HEK293 (cell line): ENCODE measurements at regions not wholly inside any gene's neighbourhood (a gene's known extent, or its start where the extent isn't known, plus 50 kb on each side); places are given as distances from the start of the nearest gene placed in this dataset.

Experiments
- CTCF ChIA-PET: fragments of 350-600 bp; formaldehyde crosslinking; extraction: SDS; loops from one replicate; lab custom pipeline; 2021; ENCODE audit warnings: antibody characterized with exemption; lab: Yijun Ruan, JAX
- POLR2A ChIA-PET: fragments of 300-600 bp; formaldehyde crosslinking; extraction: SDS; loops from one replicate; lab custom pipeline; 2020; ENCODE audit warnings: antibody characterized with exemption, inconsistent platforms; lab: Yijun Ruan, JAX
- H3K27ac ChIP-seq: fragments of 200-500 bp; sonication (Bioruptor generic); 2 replicates; pipeline ENCODE4 v1.5.1; 2014; ENCODE audit warnings: low read depth, low read length, control low read depth, inconsistent platforms; ENCODE audit errors: extremely low read depth
- H3K36me3 ChIP-seq, 2 experiments: fragments of 200-500 bp in 1 of 2; sonication (Bioruptor generic) in 1 of 2; 1 replicate in 1 of 2; 2 replicates in 1 of 2; pipeline ENCODE4 v1.5.1; 2014 to 2017; ENCODE audit warnings: inconsistent platforms in 2 of 2, low read length in 2 of 2; ENCODE audit not compliant: control insufficient read depth in 2 of 2, insufficient read depth in 1 of 2
- H3K4me1 ChIP-seq: fragments of 200-500 bp; sonication (Bioruptor generic); 2 replicates; pipeline ENCODE4 v1.5.1; 2014; ENCODE audit warnings: mild to moderate bottlenecking, low read length, inconsistent platforms; ENCODE audit not compliant: control insufficient read depth, insufficient read depth
- H3K4me3 ChIP-seq: 2 replicates; pipeline ENCODE4 v1.5.1; 2011; ENCODE audit warnings: low read depth, mild to moderate bottlenecking, control low read depth, low read length, moderate library complexity
- H3K9me3 ChIP-seq: fragments of 200-500 bp; sonication (Bioruptor generic); 2 replicates; pipeline ENCODE4 v1.5.1; 2014; ENCODE audit warnings: low read depth, low read length, inconsistent platforms; ENCODE audit not compliant: control insufficient read depth, insufficient read depth
- SCRT1 ChIP-seq: fragments of 450-650 bp; formaldehyde crosslinking; IDR thresholded peaks from 2 replicates; pipeline ENCODE4 v1.5.1; 2016; ENCODE audit warnings: missing biosample characterization, missing genetic modification characterization, borderline replicate concordance
- SETDB1 ChIP-seq: IDR thresholded peaks from one replicate; pipeline ENCODE4 v1.6.1; 2017; ENCODE audit warnings: mild to moderate bottlenecking, low read length, moderate library complexity, mixed read lengths; ENCODE audit not compliant: insufficient read length
- TRIM28 ChIP-seq: IDR thresholded peaks from 2 replicates; pipeline ENCODE4 v1.6.1; 2011; ENCODE audit warnings: low read length, control low read depth, borderline replicate concordance
- ZEB2 ChIP-seq: fragments of 450-650 bp; formaldehyde crosslinking; IDR thresholded peaks from 2 replicates; pipeline ENCODE4 v1.5.1; 2016; ENCODE audit warnings: missing biosample characterization, missing genetic modification characterization
- ZFP37 ChIP-seq: fragments of 450-650 bp; formaldehyde crosslinking; IDR thresholded peaks from 2 replicates; pipeline ENCODE4 v1.5.1; 2016; ENCODE audit warnings: missing biosample characterization, missing genetic modification characterization
- ZNF140 ChIP-seq: fragments of 450-650 bp; formaldehyde crosslinking; IDR thresholded peaks from 2 replicates; pipeline ENCODE4 v1.5.1; 2016; ENCODE audit warnings: missing biosample characterization, missing genetic modification characterization
- ZNF146 ChIP-seq: fragments of 450-650 bp; formaldehyde crosslinking; IDR thresholded peaks from 2 replicates; pipeline ENCODE4 v1.5.1; 2016; ENCODE audit warnings: missing biosample characterization, missing genetic modification characterization
- ZNF184 ChIP-seq: fragments of 450-650 bp; IDR thresholded peaks from 2 replicates; pipeline ENCODE4 v1.5.1; 2018; ENCODE audit warnings: missing biosample characterization, mild to moderate bottlenecking, missing genetic modification characterization
- ZNF2 ChIP-seq: fragments of 450-650 bp; formaldehyde crosslinking; IDR thresholded peaks from 2 replicates; pipeline ENCODE4 v1.5.1; 2016; ENCODE audit warnings: missing biosample characterization, missing genetic modification characterization
- ZNF214 ChIP-seq: fragments of 450-650 bp; formaldehyde crosslinking; IDR thresholded peaks from 2 replicates; pipeline ENCODE4 v1.5.1; 2017; ENCODE audit warnings: missing biosample characterization, mild to moderate bottlenecking, missing genetic modification characterization, borderline replicate concordance
- ZNF23 ChIP-seq: fragments of 450-650 bp; formaldehyde crosslinking; IDR thresholded peaks from 2 replicates; pipeline ENCODE4 v1.5.1; 2016; ENCODE audit warnings: missing biosample characterization, missing genetic modification characterization, borderline replicate concordance
- ZNF423 ChIP-seq: fragments of 450-650 bp; formaldehyde crosslinking; IDR thresholded peaks from 2 replicates; pipeline ENCODE4 v1.5.1; 2016; ENCODE audit warnings: missing biosample characterization, missing genetic modification characterization
- ZNF555 ChIP-seq: fragments of 450-650 bp; formaldehyde crosslinking; conservative IDR thresholded peaks from 2 replicates; pipeline ENCODE4 v1.5.1; 2017; ENCODE audit warnings: missing biosample characterization, mild to moderate bottlenecking, missing genetic modification characterization, inconsistent platforms
- ZNF561 ChIP-seq: fragments of 450-650 bp; IDR thresholded peaks from 2 replicates; pipeline ENCODE4 v1.5.1; 2018; ENCODE audit warnings: missing biosample characterization, missing genetic modification characterization, borderline replicate concordance
- ZNF654 ChIP-seq: fragments of 450-650 bp; formaldehyde crosslinking; IDR thresholded peaks from 2 replicates; pipeline ENCODE4 v1.5.1; 2016; ENCODE audit warnings: low read depth, missing biosample characterization, missing genetic modification characterization
- ZNF677 ChIP-seq: fragments of 450-650 bp; IDR thresholded peaks from 2 replicates; pipeline ENCODE4 v1.5.0; 2018; ENCODE audit warnings: missing biosample characterization, mild to moderate bottlenecking, missing genetic modification characterization, moderate library complexity
- ZNF76 ChIP-seq: fragments of 450-650 bp; formaldehyde crosslinking; IDR thresholded peaks from 2 replicates; pipeline ENCODE4; 2016; ENCODE audit warnings: low read depth, missing biosample characterization, missing genetic modification characterization, borderline replicate concordance
- ZNF785 ChIP-seq: fragments of 450-650 bp; formaldehyde crosslinking; IDR thresholded peaks from 2 replicates; pipeline ENCODE4 v1.5.1; 2016; ENCODE audit warnings: missing biosample characterization, missing genetic modification characterization
- ZNF791 ChIP-seq: fragments of 450-650 bp; formaldehyde crosslinking; IDR thresholded peaks from 2 replicates; pipeline ENCODE4 v1.5.1; 2016; ENCODE audit warnings: missing biosample characterization, missing genetic modification characterization
- ZNF843 ChIP-seq: fragments of 450-650 bp; formaldehyde crosslinking; IDR thresholded peaks from 2 replicates; pipeline ENCODE4 v1.5.1; 2016; ENCODE audit warnings: missing biosample characterization, missing genetic modification characterization
- TF ChIP-seq, protein P1 (sequence below): fragments of 450-650 bp; formaldehyde crosslinking; IDR thresholded peaks from 2 replicates; pipeline ENCODE4 v1.5.1; 2016; ENCODE audit warnings: missing biosample characterization, missing genetic modification characterization
- TF ChIP-seq, protein P2 (sequence below): sonication (generic); formaldehyde crosslinking; IDR thresholded peaks from 2 replicates; pipeline ENCODE4 v1.8.1; 2022; ENCODE audit warnings: mild to moderate bottlenecking, moderate library complexity, missing genetic modification reagents
- TF ChIP-seq, protein P3 (sequence below): fragments of 450-650 bp; formaldehyde crosslinking; IDR thresholded peaks from 2 replicates; pipeline ENCODE4 v1.5.1; 2016; ENCODE audit warnings: missing biosample characterization, missing genetic modification characterization
- TF ChIP-seq, protein P4 (sequence below): fragments of 450-650 bp; formaldehyde crosslinking; IDR thresholded peaks from 2 replicates; pipeline ENCODE4 v1.5.0; 2017; ENCODE audit warnings: missing biosample characterization, missing genetic modification characterization, borderline replicate concordance
- TF ChIP-seq, protein P5 (sequence below): fragments of 450-650 bp; formaldehyde crosslinking; conservative IDR thresholded peaks from 2 replicates; pipeline ENCODE4 v1.5.1; 2016; ENCODE audit warnings: low read depth, missing biosample characterization, missing genetic modification characterization

DNA sequence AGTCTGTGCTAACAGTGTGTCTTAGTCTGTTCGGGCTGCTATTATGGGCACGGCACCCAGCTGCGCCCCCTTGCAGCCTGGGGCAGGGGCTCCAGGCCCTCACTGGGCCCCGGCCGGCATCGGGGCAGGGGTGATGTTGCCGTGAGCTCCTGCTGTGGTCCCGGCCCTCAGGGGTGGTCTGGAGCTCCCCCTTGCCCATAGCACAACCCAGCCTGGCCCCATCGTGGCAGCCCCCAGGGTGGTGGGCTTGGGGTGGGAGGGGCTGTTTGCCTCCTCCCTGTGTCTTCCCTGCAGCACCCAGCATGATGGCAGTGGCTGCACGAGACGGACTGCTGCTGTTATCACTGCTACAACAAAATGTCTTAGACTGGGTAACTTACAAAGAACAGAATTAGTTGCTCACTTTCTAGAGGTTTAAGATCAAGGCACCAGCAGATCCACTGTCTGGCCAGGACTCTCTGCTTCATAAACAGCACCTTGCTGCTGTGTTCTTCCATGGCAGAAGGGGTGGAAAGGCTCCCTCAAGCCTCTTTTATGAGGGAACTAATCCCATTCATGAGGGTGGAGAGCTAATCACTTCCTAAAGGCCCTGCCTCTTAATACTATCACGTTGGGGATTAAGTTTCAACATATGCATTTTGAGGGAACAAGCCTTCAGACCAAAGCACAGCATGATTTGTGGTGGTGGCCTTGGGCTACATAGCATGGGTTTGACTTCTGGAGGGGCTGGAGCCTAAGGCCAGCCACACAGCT, 149.5 kb downstream of the SEC23IP start:
- TF ChIP-seq ZNF654 (tag by site-specific recombination): no peak
- no peak for TF ChIP-seq SETDB1
- no peak for TF ChIP-seq ZNF140 (tag by site-specific recombination)
- TF ChIP-seq ZNF23: no peak
- TF ChIP-seq ZNF214: no peak
- no peak for TF ChIP-seq ZNF561
- no peak for TF ChIP-seq ZFP37
- TF ChIP-seq TRIM28: no peak
- TF ChIP-seq ZNF791 (tag by site-specific recombination): no peak
- no peak for TF ChIP-seq ZNF2 (tag by site-specific recombination)
- TF ChIP-seq ZNF843 (tag by site-specific recombination): no peak
- TF ChIP-seq ZEB2 (tag by site-specific recombination): no peak
- TF ChIP-seq ZNF146 (tag by site-specific recombination): no peak
- TF ChIP-seq, protein P1, sequence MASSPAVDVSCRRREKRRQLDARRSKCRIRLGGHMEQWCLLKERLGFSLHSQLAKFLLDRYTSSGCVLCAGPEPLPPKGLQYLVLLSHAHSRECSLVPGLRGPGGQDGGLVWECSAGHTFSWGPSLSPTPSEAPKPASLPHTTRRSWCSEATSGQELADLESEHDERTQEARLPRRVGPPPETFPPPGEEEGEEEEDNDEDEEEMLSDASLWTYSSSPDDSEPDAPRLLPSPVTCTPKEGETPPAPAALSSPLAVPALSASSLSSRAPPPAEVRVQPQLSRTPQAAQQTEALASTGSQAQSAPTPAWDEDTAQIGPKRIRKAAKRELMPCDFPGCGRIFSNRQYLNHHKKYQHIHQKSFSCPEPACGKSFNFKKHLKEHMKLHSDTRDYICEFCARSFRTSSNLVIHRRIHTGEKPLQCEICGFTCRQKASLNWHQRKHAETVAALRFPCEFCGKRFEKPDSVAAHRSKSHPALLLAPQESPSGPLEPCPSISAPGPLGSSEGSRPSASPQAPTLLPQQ (tag by site-specific recombination): no peak
- no peak for TF ChIP-seq ZNF785 (tag by site-specific recombination)
- no peak for TF ChIP-seq ZNF184
- Histone ChIP-seq H3K36me3 (no peaks in the 10 kb centered on the region), H3K4me3 (no peak overlapping the region), H3K27ac (no peak overlapping the region), H3K9me3 (no peaks in the 10 kb centered on the region), H3K4me1 (no peaks in the 10 kb centered on the region)
- ChIA-PET POLR2A (no interaction called here), CTCF (interaction anchor here (0.6 kb wide), 2 partner anchors 595 to 655 kb away, joined by 3 read pairs; no protein-coding TSS in a partner anchor)

DNA sequence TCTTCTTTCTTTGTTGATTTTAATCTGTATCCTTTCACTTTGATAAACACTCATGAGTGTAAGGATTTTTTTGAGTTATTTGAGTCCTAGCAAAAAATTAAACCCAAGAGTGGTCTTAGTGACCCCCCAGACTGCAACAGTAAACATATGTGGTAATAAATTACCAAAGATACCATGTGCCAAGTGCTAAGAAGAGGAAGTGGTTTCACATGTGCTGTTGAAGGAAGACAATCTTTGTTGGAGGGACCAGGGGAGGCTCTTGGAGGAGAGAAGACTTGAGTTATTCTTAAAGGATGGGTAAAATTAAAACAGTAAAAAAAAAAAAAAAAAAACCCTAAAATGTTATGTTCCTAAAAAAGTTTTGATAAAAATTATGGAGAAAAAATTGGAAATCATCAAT, 150.2 kb downstream of the SEC23IP start:
- Histone ChIP-seq H3K36me3 (no peaks in the 10 kb centered on the region), H3K9me3 (no peaks in the 10 kb centered on the region), H3K27ac (no peak overlapping the region), H3K4me1 (no peaks in the 10 kb centered on the region), H3K4me3 (no peak overlapping the region)
- CTCF ChIA-PET: no interaction called here
- POLR2A ChIA-PET: no interaction called here
- TF ChIP-seq ZNF677 (no peak), ZNF76 (tag by site-specific recombination) (no peak), SETDB1 (no peak), ZNF555 (tag by site-specific recombination) (no peak), TRIM28 (no peak), ZNF423 (tag by site-specific recombination) (no peak), SCRT1 (no peak)
- TF ChIP-seq, protein P2, sequence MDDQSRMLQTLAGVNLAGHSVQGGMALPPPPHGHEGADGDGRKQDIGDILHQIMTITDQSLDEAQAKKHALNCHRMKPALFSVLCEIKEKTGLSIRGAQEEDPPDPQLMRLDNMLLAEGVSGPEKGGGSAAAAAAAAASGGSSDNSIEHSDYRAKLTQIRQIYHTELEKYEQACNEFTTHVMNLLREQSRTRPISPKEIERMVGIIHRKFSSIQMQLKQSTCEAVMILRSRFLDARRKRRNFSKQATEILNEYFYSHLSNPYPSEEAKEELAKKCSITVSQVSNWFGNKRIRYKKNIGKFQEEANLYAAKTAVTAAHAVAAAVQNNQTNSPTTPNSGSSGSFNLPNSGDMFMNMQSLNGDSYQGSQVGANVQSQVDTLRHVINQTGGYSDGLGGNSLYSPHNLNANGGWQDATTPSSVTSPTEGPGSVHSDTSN (CRISPR knock-in tag): no peak
- TF ChIP-seq, protein P3, sequence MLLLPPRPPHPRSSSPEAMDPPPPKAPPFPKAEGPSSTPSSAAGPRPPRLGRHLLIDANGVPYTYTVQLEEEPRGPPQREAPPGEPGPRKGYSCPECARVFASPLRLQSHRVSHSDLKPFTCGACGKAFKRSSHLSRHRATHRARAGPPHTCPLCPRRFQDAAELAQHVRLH (tag by site-specific recombination): no peak
- TF ChIP-seq, protein P4, sequence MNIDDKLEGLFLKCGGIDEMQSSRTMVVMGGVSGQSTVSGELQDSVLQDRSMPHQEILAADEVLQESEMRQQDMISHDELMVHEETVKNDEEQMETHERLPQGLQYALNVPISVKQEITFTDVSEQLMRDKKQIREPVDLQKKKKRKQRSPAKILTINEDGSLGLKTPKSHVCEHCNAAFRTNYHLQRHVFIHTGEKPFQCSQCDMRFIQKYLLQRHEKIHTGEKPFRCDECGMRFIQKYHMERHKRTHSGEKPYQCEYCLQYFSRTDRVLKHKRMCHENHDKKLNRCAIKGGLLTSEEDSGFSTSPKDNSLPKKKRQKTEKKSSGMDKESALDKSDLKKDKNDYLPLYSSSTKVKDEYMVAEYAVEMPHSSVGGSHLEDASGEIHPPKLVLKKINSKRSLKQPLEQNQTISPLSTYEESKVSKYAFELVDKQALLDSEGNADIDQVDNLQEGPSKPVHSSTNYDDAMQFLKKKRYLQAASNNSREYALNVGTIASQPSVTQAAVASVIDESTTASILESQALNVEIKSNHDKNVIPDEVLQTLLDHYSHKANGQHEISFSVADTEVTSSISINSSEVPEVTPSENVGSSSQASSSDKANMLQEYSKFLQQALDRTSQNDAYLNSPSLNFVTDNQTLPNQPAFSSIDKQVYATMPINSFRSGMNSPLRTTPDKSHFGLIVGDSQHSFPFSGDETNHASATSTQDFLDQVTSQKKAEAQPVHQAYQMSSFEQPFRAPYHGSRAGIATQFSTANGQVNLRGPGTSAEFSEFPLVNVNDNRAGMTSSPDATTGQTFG (tag by site-specific recombination): no peak
- TF ChIP-seq, protein P5, sequence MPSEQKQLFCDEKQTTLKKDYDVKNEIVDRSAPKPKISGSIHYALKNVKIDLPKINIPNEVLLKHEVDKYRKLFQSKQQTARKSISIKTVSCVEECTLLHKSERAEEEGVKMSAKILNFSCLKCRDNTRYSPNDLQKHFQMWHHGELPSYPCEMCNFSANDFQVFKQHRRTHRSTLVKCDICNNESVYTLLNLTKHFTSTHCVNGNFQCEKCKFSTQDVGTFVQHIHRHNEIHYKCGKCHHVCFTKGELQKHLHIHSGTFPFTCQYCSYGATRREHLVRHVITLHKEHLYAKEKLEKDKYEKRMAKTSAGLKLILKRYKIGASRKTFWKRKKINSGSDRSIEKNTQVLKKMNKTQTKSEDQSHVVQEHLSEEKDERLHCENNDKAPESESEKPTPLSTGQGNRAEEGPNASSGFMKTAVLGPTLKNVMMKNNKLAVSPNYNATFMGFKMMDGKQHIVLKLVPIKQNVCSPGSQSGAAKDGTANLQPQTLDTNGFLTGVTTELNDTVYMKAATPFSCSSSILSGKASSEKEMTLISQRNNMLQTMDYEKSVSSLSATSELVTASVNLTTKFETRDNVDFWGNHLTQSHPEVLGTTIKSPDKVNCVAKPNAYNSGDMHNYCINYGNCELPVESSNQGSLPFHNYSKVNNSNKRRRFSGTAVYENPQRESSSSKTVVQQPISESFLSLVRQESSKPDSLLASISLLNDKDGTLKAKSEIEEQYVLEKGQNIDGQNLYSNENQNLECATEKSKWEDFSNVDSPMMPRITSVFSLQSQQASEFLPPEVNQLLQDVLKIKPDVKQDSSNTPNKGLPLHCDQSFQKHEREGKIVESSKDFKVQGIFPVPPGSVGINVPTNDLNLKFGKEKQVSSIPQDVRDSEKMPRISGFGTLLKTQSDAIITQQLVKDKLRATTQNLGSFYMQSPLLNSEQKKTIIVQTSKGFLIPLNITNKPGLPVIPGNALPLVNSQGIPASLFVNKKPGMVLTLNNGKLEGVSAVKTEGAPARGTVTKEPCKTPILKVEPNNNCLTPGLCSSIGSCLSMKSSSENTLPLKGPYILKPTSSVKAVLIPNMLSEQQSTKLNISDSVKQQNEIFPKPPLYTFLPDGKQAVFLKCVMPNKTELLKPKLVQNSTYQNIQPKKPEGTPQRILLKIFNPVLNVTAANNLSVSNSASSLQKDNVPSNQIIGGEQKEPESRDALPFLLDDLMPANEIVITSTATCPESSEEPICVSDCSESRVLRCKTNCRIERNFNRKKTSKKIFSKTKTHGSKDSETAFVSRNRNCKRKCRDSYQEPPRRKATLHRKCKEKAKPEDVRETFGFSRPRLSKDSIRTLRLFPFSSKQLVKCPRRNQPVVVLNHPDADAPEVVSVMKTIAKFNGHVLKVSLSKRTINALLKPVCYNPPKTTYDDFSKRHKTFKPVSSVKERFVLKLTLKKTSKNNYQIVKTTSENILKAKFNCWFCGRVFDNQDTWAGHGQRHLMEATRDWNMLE (tag by site-specific recombination): no peak
